ENCODE measurements at regions not wholly inside any gene's neighbourhood (a gene's known extent, or its start where the extent isn't known, plus 50 kb on each side); places are given as distances from the start of the nearest gene placed in this dataset.

DNA sequence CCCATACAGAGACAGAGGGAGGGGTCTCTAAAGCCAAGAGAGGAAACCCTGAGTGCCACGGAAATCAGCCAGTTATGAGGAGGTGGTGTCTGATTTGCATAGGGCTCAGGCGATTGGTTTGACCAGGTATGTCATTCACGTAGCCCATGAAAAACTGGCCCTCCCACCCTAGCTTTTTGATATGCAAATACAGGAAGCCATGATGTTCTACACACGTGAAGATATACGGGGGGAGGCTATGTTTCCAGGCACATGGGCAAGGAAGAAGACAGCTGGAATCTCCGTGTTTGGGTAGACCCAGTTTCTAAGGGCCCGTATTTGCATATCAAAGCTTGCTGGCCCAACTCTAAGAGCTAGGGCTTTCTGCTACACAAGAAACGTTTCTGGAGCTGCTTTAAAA, 717.8 kb upstream of the SEL1L start (continued):
- TF ChIP-seq, protein P1, sequence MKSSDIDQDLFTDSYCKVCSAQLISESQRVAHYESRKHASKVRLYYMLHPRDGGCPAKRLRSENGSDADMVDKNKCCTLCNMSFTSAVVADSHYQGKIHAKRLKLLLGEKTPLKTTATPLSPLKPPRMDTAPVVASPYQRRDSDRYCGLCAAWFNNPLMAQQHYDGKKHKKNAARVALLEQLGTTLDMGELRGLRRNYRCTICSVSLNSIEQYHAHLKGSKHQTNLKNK (CRISPR knock-in tag; IDR thresholded peaks at IDR 0.05), result no peak
- no peak for TF ChIP-seq ZNF416 (CRISPR knock-in tag; IDR thresholded peaks at IDR 0.05)
- TF ChIP-seq, protein P2, sequence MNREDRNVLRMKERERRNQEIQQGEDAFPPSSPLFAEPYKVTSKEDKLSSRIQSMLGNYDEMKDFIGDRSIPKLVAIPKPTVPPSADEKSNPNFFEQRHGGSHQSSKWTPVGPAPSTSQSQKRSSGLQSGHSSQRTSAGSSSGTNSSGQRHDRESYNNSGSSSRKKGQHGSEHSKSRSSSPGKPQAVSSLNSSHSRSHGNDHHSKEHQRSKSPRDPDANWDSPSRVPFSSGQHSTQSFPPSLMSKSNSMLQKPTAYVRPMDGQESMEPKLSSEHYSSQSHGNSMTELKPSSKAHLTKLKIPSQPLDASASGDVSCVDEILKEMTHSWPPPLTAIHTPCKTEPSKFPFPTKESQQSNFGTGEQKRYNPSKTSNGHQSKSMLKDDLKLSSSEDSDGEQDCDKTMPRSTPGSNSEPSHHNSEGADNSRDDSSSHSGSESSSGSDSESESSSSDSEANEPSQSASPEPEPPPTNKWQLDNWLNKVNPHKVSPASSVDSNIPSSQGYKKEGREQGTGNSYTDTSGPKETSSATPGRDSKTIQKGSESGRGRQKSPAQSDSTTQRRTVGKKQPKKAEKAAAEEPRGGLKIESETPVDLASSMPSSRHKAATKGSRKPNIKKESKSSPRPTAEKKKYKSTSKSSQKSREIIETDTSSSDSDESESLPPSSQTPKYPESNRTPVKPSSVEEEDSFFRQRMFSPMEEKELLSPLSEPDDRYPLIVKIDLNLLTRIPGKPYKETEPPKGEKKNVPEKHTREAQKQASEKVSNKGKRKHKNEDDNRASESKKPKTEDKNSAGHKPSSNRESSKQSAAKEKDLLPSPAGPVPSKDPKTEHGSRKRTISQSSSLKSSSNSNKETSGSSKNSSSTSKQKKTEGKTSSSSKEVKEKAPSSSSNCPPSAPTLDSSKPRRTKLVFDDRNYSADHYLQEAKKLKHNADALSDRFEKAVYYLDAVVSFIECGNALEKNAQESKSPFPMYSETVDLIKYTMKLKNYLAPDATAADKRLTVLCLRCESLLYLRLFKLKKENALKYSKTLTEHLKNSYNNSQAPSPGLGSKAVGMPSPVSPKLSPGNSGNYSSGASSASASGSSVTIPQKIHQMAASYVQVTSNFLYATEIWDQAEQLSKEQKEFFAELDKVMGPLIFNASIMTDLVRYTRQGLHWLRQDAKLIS (CRISPR knock-in tag; IDR thresholded peaks at IDR 0.05; ENCODE audit: borderline replicate concordance), result no peak

DNA sequence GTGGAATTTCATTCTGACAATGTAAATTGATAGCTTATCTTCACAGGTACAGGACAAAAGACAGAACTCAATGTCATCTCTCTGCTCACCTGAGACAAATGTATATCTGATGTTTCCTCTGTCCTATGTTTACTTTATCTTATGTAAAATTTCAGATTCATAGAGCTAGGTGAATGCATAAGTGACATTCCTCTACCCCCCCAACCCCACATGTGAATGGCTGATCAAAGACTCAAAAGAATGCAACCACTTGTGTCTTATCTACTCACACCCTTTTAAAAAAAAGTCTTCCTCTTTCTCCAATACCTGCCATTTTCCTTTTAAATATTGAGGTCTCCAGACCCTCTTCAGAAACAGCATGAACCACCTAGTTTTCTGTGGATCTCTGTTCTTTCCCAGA, 736.6 kb upstream of the SEL1L start:
- POLR2A ChIA-PET, result no interaction called here
- peaks cover 23% of the 10 kb centered on the region for H3K4me1 Mint-ChIP-seq

DNA sequence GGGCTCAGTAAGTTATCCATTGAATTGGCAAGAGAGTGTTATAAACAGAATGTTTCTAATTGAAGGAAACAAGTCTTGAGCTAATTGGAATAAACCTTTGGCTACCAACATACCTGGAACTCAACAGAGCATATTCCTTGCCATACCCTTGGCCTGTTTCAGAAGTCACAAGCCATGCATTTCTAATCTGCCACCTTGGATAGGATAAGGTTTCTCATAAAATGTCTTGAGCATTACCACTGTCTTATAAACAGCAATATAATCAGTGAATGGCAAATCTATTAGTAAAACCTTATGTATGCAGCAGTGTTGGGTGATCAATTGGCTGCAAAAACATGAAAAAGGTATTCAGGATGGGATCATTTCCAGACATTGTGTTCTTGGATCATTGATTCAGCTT, 765.2 kb upstream of the SEL1L start:
- ChIA-PET CTCF (no interaction called here), POLR2A (no interaction called here)
- DNase-seq (ENCODE audit: low spot score), result no peak
- H3K27me3 Mint-ChIP-seq (ENCODE audit: low read depth), result no peaks in the 10 kb centered on the region
- ATAC-seq, result no peak
- no peak overlapping the region for H3K4me3 Mint-ChIP-seq
- no peaks in the 10 kb centered on the region for H3K36me3 Mint-ChIP-seq
- no peaks in the 10 kb centered on the region for H3K4me1 Mint-ChIP-seq
- H3K9me3 Mint-ChIP-seq, result 0 out of 2 replicates have a peak, but pooled peaks cover 4% of the 10 kb centered on the region
- no peak for TF ChIP-seq NR3C1 (CRISPR knock-in tag; conservative IDR thresholded peaks at IDR 0.05; ENCODE audit: low read depth)
- no peak for TF ChIP-seq OVOL2 (CRISPR knock-in tag; IDR thresholded peaks at IDR 0.05; ENCODE audit: borderline replicate concordance)
- TF ChIP-seq NFE2L1 (CRISPR knock-in tag; IDR thresholded peaks at IDR 0.05), result no peak
- no peak for TF ChIP-seq NR1H2 (CRISPR knock-in tag; IDR thresholded peaks at IDR 0.05)
- TF ChIP-seq ZNF219 (CRISPR knock-in tag; IDR thresholded peaks at IDR 0.05; ENCODE audit: borderline replicate concordance), result no peak
- TF ChIP-seq, protein P3, sequence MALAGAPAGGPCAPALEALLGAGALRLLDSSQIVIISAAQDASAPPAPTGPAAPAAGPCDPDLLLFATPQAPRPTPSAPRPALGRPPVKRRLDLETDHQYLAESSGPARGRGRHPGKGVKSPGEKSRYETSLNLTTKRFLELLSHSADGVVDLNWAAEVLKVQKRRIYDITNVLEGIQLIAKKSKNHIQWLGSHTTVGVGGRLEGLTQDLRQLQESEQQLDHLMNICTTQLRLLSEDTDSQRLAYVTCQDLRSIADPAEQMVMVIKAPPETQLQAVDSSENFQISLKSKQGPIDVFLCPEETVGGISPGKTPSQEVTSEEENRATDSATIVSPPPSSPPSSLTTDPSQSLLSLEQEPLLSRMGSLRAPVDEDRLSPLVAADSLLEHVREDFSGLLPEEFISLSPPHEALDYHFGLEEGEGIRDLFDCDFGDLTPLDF (CRISPR knock-in tag; IDR thresholded peaks at IDR 0.05), result no peak
- no peak for TF ChIP-seq KAT7 (CRISPR knock-in tag; IDR thresholded peaks at IDR 0.05; ENCODE audit: borderline replicate concordance)
- H3K27ac Mint-ChIP-seq, result no peak overlapping the region

More for the DNA sequence above, 736.6 kb upstream of the SEL1L start:
- H3K4me3 Mint-ChIP-seq, result no peak overlapping the region
- H3K27me3 Mint-ChIP-seq (ENCODE audit: low read depth), result no peaks in the 10 kb centered on the region
- no peaks in the 10 kb centered on the region; the same call in 1 of the 2 replicates for H3K36me3 Mint-ChIP-seq
- DNase-seq (ENCODE audit: low spot score) (no peak), ATAC-seq (no peak)
- CTCF ChIA-PET, result no interaction called here
- peaks cover 7% of the 10 kb centered on the region; the same call in 1 of the 2 replicates for H3K9me3 Mint-ChIP-seq
- TF ChIP-seq SMAD4 (CRISPR knock-in tag; IDR thresholded peaks at IDR 0.05) (no peak), TCF7 (CRISPR knock-in tag; IDR thresholded peaks at IDR 0.05; ENCODE audit: low read depth) (no peak), MXD4 (CRISPR knock-in tag; IDR thresholded peaks at IDR 0.05; ENCODE audit: borderline replicate concordance) (no peak), CREM (CRISPR knock-in tag; IDR thresholded peaks at IDR 0.05) (no peak), ZNF232 (CRISPR knock-in tag; IDR thresholded peaks at IDR 0.05) (no peak), OVOL2 (CRISPR knock-in tag; IDR thresholded peaks at IDR 0.05; ENCODE audit: borderline replicate concordance) (no peak), NFYB (CRISPR knock-in tag; conservative IDR thresholded peaks at IDR 0.05; ENCODE audit: low read depth) (no peak), ZNF121 (CRISPR knock-in tag; IDR thresholded peaks at IDR 0.05) (no peak), NR3C1 (CRISPR knock-in tag; conservative IDR thresholded peaks at IDR 0.05; ENCODE audit: low read depth) (no peak), JAZF1 (CRISPR knock-in tag; IDR thresholded peaks at IDR 0.05) (no peak), RELA (CRISPR knock-in tag; IDR thresholded peaks at IDR 0.05; ENCODE audit: borderline replicate concordance) (no peak), HMGA2 (CRISPR knock-in tag; IDR thresholded peaks at IDR 0.05) (no peak), GTF2I (CRISPR knock-in tag; conservative IDR thresholded peaks at IDR 0.05) (no peak), NFE2L1 (CRISPR knock-in tag; IDR thresholded peaks at IDR 0.05) (no peak), NR1H2 (CRISPR knock-in tag; IDR thresholded peaks at IDR 0.05) (no peak)
- TF ChIP-seq, protein P1 (CRISPR knock-in tag; IDR thresholded peaks at IDR 0.05), result no peak
- TF ChIP-seq, protein P4, sequence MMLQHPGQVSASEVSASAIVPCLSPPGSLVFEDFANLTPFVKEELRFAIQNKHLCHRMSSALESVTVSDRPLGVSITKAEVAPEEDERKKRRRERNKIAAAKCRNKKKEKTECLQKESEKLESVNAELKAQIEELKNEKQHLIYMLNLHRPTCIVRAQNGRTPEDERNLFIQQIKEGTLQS (CRISPR knock-in tag; conservative IDR thresholded peaks at IDR 0.05), result no peak
- TF ChIP-seq, protein P5, sequence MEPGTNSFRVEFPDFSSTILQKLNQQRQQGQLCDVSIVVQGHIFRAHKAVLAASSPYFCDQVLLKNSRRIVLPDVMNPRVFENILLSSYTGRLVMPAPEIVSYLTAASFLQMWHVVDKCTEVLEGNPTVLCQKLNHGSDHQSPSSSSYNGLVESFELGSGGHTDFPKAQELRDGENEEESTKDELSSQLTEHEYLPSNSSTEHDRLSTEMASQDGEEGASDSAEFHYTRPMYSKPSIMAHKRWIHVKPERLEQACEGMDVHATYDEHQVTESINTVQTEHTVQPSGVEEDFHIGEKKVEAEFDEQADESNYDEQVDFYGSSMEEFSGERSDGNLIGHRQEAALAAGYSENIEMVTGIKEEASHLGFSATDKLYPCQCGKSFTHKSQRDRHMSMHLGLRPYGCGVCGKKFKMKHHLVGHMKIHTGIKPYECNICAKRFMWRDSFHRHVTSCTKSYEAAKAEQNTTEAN (CRISPR knock-in tag; IDR thresholded peaks at IDR 0.05), result no peak
- TF ChIP-seq, protein P6, sequence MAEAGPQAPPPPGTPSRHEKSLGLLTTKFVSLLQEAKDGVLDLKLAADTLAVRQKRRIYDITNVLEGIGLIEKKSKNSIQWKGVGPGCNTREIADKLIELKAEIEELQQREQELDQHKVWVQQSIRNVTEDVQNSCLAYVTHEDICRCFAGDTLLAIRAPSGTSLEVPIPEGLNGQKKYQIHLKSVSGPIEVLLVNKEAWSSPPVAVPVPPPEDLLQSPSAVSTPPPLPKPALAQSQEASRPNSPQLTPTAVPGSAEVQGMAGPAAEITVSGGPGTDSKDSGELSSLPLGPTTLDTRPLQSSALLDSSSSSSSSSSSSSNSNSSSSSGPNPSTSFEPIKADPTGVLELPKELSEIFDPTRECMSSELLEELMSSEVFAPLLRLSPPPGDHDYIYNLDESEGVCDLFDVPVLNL (CRISPR knock-in tag; IDR thresholded peaks at IDR 0.05; ENCODE audit: borderline replicate concordance, low read depth), result no peak
- H3K27ac Mint-ChIP-seq, result no peak overlapping the region

Data from WTC11 (cell line).